GM10266 (cell line): ENCODE measurements at regions not wholly inside any gene's neighbourhood (a gene's known extent, or its start where the extent isn't known, plus 50 kb on each side); places are given as distances from the start of the nearest gene placed in this dataset.

Experiments
- DNase-seq: peaks from one replicate; pipeline ENCODE4 v3.0.0; 2012; ENCODE audit errors: extremely low spot score
- CTCF ChIP-seq: IDR thresholded peaks from 2 replicates; pipeline ENCODE4 v1.5.1; 2012; ENCODE audit warnings: mild to moderate bottlenecking, low read depth; ENCODE audit not compliant: control insufficient read depth, insufficient read depth; ENCODE audit errors: missing control alignments

DNA sequence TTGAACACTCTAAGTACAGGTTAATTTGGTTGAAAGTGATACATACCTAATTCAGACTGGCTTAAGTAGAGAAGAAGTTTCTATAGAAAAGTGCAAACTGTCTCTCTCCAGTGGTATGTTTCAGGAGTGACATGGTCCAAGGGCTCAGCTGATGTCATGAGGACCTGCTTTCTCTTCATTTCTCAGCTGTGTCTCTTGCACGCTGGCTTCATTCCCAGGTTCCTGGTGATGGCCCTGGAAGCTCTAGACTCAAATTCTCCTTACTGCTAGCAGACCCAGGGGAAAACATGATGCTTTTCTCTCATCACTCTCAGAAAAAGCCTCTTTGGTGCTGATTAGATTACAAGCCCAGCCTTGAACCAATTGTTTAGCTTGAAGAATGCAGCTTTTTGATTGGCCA is 211.9 kb upstream of the CLINT1 start:
- DNase-seq = no peak
- no peak for TF ChIP-seq CTCF

DNA sequence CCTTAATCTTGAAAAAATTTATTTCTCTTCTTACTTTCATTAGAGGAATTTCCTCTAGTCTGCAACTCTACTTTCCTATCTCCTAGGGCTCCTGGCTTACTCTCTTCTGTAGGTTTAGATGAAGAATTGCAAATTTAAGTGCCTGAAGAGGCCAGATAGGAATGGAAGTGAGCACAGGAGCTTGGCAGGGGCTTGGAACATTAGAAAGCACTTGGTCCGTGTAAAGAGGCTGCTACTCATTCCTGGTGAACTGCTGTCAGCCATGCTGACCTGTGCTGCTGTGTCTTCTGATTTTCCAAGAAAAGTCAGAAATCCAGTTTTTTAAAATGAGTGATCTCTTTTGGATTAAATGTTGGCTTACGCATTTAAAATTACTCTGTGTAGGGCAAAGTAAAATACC is 210.9 kb upstream of the CLINT1 start:
- DNase-seq = no peak
- no peak for TF ChIP-seq CTCF

DNA sequence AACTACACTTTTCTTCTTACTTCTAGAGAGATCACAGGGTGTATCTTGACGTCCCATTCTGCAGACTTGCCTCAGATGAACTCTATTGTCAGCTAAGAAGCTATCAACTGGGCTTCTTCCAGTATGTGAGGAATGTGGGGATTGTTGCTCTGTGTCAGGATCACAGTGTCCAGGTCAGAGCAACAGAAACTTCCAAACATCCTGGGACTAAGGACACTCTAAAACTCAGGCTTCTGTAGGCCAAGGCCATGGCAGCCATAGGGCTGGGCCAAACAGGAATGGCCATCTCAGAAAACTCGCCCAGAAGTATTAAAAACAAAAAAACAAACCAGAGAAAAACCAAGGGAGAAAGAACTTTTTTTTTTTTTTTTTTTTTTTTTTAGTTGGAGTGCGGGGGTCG is 210.0 kb upstream of the CLINT1 start:
- no peak for DNase-seq
- no peak for TF ChIP-seq CTCF

DNA sequence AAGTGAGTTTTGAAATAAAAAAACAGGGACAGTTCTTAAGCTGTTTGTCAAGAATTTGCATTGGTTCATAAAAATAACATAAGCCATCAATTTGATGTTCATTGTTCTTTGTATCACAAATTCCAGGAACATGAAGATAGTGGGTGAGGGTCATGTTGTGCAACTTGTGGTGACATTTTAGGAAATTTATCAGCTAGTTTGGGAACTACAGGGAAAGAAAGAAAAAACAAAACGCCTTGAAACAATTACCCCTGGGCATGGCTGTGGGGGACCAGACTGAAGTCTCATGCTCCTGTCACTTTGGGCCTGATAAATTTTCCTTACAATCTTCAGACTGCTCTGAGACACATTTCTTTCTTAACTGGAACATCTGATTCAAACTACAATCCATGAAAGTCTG is 207.1 kb upstream of the CLINT1 start:
- TF ChIP-seq CTCF = no peak
- no peak for DNase-seq

DNA sequence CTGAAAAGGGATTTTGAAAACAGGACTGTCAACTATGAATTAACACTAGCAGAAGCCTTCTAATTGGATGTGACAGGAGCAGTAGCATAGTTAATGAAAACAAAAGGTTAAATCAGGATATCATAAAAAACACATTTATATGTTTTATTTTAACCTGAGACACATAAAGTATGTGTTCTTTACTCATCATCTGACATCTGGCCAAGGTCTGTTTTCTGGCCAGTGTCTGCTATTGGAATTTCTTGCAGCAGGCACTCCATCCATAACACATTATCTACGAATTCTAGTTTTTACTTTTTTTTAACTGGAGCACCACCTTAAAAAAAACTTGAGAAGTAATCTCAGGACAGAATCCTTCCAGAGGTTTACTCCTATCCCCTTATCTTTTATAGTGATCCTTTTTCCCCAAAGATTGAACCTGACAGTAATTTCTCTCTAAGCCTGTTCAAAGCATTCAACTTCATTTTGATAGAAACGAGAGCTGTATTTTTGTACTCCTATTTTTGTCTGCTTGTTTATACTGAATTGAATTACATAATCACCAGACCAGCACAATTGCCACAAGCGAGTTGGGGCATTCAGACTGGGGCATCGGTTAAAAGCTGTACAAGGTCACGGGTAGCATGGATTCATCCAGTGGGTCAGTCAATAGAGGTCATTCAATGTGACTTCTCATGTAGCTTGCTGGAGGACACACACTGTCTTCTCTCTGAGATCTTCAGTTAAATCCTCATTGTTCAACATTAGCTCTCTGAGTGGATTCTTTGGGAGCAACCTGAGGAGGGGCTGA is 205.6 kb upstream of the CLINT1 start:
- DNase-seq = no peak
- no peak for TF ChIP-seq CTCF

GRCh38 chr5:158063052-158063451 is 204.1 kb upstream of the CLINT1 start:
- no peak for TF ChIP-seq CTCF
- DNase-seq = no peak

DNA sequence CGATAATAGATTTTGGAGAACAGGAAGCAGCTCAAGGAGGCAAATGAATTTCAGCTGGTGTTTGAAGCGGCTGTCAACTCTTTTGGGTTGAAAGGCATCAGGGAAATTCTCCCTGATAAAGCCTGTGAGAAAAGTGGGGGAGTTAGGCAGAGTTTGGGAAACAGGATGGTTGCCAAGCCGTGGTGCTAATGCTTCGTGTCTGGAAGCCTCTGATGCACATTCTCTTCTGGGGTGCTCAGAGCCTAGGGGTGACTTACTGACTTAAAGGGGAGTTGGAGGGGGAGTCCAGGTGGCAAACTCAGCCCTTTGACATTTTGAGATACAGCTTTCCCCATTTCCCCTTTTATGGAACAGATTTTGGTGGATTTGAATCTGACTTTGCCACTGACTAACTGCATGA is 202.5 kb upstream of the CLINT1 start:
- no peak for TF ChIP-seq CTCF
- no peak for DNase-seq
